HG03175 (cell line): ENCODE measurements at regions not wholly inside any gene's neighbourhood (a gene's known extent, or its start where the extent isn't known, plus 50 kb on each side); places are given as distances from the start of the nearest gene placed in this dataset.

ENCODE experiments used
- ATAC-seq: cut with Tn5 transposase; IDR thresholded peaks from one replicate; pipeline ENCODE4 v1.9.1; 2021; ENCODE audit warnings: mild to moderate bottlenecking, moderate library complexity; ENCODE audit not compliant: unreplicated experiment

DNA sequence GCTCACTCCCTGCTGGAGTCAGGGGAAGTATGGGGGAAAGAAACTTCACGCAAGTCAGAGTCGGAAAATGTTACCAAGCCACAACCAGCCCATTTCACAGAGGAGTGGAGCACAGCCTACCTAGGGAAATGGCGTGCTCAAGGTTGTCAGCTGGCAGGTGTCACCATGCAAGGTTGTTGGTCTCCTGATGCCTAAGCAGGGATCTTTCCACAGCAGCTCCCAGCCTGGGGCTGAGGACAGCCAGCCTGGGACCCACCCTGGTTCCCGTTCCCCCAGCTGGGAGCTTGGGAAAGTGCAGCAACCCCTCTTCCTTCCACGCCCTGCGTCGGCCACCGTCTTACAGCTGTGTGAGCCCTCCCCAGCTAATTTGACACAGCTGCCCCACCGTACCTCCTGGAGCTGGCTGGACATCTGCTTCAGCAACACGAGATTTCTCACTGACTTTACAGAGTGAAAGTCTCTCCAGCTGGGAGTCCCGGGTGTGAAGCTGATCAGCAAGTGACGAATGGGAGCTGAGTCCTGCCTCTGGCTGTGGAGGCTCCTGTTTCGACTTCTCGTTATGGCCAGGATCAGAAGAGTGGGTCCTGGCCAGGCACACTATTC is 224.6 kb upstream of the RAB4A start:
- ATAC-seq: no peak

DNA sequence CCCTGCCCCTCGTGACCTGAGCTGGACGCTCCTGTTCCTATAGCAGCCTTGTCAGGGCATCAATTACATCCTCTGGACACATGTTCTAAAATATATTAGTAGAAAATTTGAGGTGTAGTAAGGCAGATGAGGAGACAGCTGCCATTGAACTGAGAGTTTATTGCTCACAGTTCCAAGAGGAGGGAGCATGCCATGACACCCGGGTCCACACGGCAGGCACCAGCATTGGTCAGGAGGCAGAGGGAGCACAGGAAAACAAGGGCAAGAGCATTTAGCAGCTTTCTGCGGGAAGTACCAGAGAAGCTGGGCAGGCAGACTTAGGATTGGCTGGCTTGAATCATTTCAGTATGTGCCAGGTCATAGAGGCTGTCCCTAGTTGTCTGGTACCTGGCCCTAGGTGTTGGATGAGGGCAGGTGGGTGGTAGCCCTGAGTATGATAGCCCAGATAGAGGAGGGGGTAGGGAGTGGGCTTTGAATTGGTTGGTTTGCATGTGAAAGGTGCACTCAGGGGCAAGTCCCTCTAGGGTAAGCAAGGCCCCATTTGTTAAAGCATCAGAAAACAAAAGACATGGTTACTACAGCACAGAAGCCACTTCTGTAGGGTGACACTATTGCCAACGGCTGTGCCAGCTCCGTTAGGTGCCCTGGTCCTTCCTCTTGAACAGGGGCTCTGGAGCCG is 223.6 kb upstream of the RAB4A start:
- no peak for ATAC-seq

DNA sequence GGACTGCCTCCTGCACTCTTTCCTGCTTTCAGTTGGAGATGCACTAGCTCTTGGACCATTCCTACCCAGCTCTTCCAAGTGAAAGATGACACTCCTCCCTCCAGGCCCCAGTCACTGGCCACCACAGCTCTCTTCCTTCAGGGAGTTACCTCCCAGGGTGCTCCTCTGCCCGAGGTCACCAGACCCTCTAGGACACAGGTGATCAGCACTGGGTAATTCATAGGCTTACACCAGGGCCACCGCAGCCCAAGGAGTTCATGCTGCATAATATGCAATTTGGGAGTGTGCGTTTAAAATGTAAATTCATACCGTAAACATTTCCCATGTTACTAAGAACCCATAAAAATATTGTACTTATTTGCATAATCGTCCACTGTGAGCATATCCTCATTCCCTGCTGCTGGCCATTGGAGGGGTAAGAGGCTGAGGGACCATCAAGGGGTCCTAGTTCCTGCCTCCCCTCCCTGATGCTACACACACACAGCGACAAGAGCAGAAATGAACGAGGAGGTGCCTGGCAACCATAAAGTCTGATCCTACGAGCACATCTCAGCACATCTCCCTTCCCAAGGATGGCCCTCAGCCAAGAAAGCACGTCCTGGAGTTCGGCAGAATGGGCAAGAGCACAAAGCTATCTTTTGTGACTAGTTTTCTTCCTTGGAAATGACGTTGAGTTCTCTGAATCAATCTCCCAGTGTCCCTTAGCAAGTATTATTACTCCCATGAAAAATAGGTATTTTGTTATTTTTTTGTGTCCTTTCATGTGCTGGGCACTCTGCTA is 222.9 kb upstream of the RAB4A start:
- no peak for ATAC-seq

DNA sequence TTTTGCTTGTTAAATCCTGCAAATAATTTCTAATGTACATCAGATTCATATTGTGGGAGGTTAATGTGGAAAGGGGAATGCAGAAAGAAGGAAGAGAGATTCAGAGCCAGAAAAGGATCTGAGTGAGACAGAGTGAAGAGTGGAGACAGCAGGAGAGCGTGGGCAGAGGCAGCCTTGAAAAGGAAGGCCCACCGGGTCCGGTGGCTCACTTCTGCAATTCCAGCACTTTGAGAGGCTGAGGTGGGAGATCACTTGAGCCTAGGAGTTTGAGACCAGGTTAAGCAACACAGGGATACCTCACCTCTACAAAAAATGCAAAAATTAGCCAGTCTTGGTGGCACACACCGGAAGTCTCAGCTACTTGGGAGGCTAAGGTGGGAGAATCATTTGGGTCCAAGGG is 222.0 kb upstream of the RAB4A start:
- no peak for ATAC-seq

DNA sequence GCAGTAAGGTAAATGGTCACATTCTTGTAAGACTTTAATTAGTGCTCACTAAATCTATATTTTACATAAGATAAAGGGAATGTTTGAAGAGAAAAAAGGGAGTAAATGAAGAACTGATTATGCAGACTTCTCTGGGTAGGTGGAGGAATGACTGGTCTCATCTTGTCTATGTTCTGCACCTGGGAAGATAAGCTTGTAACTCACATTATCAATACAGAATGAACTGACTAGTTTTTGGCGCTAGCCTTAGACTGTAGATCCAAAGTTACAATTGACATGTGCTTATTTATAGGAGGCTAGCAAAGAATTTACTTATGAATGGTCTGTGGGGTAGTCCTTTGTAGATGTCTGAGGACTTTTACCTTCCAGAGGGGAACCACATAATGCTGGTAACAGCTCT is 214.9 kb upstream of the RAB4A start:
- ATAC-seq: no peak

DNA sequence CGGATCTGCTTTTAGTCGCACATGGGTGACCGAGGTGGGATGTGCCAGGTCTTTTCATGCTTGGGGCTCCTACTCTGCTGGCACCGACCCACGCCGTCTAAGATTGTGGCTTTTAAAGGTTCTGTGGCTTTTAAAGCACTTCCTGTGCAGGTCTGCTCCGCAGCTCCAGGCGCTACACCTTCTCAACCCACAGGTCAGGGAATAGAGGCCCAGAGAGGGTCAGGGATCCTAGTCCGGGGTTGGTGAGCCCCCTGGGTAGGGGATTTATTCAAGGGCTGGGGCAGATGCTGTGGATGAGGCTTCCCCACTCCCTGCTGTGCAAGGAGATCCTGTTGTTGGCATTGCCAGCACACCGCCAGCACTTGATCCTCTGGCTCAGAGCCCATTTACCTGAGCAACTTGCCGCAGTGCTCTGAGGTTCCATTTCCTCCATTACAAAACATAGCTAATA is 212.8 kb upstream of the RAB4A start:
- no peak for ATAC-seq

DNA sequence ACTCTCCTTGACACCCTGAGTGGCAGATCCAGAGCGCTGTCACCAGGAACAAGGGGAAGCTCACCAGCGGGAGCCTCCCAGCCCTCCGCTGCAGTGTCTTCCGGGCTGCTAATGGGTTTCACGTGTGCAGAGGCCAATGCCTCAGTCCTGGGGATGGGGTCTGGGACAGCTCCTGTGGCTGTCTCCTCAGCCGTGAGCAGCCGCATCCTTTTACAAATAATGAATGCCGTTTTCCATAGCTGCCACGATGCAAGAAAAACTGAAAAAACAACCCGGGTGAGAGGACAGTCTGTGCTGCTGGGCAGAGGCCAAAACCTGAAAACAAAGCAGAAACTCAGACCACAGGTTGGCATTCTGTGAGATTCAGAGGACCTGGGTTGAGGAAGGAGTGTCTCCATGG is 212.2 kb upstream of the RAB4A start:
- no peak for ATAC-seq

DNA sequence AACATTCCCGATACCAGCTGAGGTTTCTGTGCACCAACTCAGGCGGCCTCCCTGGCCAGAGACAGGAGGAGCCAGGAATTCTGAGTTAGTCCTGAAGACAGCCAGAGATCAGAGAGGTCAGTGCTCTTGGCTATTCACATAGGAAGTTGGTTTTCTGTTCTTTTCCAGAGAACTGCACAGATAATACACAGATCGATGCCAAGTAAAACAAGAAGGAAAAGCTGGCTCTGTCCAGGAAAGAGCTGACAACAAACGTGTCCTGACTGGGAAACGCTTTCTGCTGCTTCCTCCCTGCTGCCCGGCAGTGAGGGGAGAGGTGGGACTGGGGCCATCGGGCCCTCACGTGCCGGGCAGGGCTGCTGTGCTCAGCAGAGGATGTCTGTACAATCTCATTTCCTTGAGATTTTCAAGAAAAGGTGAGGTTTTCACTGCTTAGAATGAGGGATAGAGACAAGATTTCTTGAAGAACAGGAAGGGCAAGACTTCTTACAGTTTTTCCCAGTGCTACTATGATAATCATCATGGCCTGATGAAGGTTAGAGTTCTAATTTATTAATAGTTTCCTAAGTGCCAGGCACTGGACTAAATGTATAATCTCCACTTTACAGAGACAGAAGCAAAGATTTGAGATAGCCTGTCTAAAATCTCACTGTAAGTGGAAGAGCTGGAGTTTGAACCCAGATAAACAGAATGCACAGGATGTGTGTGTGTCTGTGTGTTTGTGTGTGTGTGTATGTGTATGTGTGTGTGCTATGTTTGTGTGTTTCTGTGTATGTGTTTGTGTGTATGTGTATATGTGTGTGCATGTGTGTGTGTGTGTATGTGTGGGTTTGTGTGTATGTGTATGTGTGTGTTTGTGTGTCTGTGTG is 211.0 kb upstream of the RAB4A start:
- ATAC-seq: no peak

DNA sequence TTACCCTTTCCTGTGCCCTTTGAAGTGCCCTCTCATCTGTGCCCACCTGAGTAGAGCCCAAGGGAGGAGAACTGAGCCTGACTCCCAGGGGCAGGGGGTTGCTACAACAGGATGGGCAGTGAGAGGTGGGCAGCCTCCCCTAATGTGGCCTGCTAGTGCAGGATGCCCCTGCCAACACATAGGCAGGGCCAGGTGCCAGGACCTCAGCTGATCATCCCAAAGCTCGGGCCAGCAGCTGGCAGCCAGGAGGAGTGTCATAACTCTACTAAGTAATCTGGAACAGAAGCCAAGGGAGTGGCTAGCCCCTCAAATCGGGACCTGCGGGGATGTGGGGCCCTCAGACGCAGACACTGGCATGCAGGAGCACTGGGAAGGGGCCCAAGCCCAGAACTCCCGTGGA is 208.8 kb upstream of the RAB4A start:
- ATAC-seq: no peak

DNA sequence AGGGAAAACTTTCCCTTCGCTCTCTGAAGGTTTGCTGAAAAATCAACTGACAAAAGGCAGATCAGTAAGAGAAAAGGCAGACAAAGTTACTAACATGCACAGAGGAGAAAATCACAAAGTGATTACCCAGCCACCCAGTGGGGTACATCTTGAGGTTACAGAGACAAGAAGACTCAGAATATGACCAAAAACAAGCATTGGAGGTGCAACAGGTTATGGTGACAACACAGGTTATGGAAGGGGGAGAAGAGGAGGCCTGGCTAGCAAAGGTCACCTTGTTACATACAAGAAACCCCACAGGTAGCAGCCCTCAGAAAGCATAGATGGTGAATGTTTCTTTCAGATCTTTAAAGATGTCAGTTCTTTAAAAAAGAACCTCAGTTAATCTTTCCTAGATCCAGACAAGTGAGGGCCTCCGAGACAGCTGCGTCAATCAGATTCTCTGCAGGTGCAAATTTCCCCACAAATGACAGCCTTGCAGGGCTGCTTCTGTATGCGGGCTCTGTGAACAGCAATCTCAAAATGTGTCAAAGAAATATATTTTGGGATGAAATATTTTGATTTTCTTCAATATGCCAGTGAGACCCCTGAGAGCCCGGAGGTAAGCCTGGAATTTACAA is 207.6 kb upstream of the RAB4A start:
- ATAC-seq: no peak

DNA sequence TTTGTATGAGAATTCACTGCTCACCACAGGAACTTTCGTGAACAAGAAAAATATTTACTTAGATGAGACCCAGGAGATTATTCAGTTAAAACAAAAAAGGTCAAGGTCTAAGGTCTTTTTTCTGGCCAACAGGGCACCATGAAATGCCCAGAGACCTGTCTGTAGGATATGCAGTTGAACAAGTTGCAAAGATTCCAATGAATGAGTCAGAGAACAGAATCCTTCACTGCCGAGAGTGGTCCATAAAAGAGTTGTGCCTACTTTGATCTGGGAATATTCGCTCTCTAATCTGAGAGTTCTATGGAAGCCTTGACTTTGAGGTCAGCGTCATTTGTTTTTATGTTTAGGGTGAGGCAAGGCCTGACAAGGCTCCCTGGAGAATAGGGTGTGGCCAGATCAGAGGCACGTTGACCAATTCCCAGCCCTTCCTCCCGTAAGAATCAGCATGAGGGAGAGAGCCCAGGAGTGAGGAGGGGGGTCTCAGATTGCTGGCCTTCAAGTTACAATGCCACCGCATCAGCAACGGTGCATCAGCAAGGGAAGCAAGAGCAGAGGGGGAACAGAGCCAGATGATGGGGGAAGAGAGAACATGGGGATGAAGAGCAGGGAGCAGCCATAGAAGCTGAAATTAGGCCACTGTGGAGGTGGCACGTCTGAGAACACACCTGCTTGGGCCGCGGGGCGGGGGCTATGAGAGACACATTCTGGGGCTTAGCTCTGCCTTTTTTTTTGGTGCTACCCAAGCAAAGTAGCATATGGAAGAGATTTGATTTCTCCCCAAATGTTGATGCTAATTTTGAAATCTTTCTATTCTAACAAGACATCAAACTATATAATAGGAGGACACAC is 206.4 kb upstream of the RAB4A start:
- no peak for ATAC-seq

DNA sequence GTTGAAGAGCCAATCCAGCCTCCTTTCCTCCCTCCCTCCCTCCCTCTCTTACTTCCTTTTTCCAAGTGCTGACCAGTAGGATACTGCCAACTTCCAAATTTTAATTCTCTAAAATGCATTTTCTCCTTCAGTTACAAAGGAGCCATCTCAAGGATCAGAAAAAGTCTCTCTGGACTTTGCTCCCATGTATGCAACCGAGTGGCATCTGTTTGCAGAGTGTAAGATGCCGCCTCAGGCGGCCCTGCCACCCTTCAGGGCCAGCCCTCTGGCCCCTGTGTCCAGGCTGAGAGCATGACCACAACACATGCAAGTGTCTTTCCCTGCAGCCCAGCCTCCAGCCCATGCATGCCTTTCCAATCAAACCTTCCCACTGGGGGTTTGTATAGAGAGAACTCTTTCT is 205.3 kb upstream of the RAB4A start:
- no peak for ATAC-seq

DNA sequence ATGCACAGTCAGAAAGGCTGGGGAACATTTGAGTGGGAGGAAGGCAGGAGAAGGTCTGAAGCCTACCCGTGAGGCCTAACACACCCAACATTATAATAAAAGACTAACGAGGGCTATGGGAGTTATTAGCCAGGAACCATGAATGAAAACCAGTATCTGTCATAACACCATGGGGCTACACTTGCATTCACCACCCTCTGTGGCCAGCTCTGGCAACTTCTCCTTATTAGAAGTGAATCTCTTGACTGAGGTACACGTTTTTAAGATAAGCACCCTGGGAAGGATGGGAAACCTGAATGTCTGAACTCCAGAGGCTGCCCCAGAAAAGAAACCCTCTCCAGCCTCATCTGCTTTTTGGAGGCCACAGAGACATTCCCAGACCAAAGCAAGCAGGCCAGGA is 204.3 kb upstream of the RAB4A start:
- no peak for ATAC-seq

DNA sequence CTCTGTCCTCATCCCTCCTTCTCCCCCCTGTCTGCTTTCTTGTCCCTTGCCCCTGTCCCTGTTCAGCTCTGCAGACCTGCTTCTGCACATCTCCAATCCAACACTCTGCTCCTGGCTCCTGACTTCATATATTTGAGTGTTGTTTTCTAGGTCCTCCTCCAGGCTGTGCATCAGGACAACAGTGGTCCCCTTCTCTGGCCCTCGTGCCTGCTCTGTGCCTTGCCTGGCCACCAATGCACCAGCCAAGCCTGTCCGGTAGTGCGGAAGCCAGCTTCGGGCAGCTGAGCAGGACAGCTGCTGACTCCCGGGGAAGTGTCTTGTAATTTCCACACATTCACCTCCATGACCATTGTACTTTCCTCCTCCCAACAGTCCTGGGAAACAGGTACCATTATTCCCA is 203.4 kb upstream of the RAB4A start:
- no peak for ATAC-seq

DNA sequence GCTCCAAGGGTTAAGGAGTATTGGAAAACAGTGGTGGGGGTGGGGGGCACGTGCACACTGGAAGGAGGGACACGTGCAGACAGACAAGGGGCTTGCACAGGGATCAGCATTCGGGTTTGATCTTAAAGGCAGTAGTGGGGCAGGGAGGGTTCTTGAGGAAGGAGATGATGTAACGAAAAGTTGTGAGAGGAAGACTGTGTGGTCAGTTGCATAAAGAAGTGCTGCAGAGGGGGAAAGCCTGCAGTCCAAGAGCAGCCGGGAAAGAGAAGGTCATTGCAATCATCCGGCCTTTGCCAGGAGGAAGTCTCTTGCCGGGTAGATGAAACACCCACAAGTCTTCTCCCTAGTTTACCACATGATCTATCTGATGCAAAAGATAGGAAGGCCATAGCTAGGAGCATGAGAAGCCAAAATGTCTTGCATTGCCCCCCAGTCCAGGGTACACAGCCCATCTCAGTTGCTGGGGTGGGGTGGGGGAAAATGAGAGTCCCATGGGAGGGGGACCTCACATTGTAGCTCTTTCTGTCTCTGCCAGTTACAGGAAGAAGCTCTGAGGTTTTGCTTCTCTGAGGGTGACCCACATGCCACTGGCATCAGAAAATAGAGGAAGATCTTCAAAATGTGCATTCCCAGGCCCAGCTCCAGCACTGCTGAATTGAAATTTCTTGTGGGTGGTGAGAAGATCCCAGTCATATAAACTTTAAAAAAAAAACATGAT is 202.5 kb upstream of the RAB4A start:
- ATAC-seq: no peak

DNA sequence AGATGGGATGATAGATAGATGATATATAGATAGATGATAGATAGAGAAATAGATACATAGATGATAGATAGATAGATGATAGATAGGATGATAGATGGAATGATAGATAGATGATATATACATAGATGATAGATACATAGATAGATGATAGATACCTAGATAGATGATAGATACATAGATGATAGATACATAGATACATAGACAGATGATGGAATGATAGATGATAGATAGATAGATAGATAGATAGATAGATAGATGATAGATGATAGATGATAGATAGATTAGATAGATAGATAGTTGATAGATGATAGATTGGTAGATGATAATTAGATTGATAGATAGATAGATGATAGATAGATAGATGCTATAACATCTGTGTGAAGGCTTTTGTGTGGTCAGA is 201.7 kb upstream of the RAB4A start:
- no peak for ATAC-seq

DNA sequence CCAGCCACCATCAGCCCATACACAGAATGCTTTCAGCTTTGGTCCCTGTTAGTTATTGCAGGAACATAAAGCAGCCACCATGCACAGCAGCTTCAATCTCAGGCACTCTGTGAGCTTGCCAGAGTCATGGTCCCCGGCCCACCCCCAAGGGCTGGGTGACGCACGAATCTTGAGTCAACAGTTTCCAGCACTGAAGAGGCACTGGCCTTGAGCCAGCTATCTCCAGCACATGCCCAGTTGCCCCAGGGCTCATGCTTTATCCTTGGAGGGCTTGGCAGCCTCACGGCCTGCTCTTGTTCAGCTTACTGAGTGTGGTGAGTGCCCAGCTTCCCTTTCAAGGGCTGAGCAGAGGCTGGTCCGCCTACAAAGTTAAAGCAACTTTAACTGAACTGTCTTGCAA is 200.7 kb upstream of the RAB4A start:
- ATAC-seq: no peak

DNA sequence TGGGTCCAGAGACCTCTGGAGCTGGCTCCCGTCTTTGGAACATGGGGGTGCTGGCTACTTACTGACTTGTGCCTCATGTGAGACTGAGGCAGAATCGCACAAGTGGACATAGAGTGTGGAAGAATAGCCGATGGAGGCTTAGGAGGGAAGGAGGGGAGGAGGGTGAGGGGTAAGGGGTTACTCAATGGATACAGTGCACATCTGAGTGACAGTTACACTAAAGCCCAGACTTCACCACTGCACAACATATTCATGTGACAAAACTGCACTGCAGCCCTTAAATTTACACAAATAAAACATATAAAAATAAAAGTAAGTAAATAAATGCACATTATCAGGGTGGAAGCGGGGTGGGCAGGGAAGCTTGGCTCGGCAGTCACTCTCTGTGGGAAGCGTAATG is 197.7 kb upstream of the RAB4A start:
- no peak for ATAC-seq

DNA sequence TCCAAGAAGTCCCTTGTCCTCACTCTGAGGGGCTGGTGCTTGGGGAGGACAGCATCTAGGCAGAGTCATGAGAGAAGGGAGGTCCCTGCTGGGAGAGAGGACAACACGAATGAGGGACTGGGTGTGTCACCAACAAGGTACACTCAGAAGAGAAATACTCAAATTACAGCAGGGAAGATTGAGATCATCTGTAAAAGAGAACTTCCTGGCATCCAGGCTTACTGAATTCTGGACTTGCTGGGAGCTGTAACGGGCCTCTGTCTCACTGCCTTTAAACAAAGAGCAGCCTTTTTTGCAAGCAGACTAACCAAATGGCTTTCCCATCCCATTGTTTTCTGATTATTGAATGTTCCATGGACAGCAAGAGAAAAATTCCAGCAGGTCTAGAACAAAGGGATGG is 195.7 kb upstream of the RAB4A start:
- ATAC-seq: no peak
